ENCODE measurements at regions not wholly inside any gene's neighbourhood (a gene's known extent, or its start where the extent isn't known, plus 50 kb on each side); places are given as distances from the start of the nearest gene placed in this dataset.
A peak's percentile ranks its signal among the peaks of the same experiment; 100 is the strongest.

- in situ Hi-C loops (cut with HindIII; ENCODE audit: low sequenced_read_pairs), result loop anchor here (25.0 kb wide), 1 partner anchor 942 kb away; no protein-coding TSS in a partner anchor
- no peak for TF ChIP-seq CTCF (IDR thresholded peaks at IDR 0.05; ENCODE audit: low read depth, low read length, missing control alignments)
- no peak for DNase-seq (ENCODE audit: low read depth)
- H3K4me3 ChIP-seq (ENCODE audit: low read depth, low read length), result no peak overlapping the region
Observed at GRCh38 chr2:220678943-220679342, 893.2 kb downstream of the EPHA4 start.

- DNase-seq (ENCODE audit: low read depth), result no peak
- no peak for TF ChIP-seq CTCF (IDR thresholded peaks at IDR 0.05; ENCODE audit: low read depth, low read length, missing control alignments)
- no peak overlapping the region for H3K4me3 ChIP-seq (ENCODE audit: low read depth, low read length)
- in situ Hi-C loops (cut with HindIII; ENCODE audit: low sequenced_read_pairs), result loop anchor here (25.0 kb wide), 1 partner anchor 945 kb away; no protein-coding TSS in a partner anchor
Observed at GRCh38 chr2:220682616-220683015, 889.5 kb downstream of the EPHA4 start.

GRCh38 chr2:220684099-220684498 is 888.0 kb downstream of the EPHA4 start:
- no peak for TF ChIP-seq CTCF (IDR thresholded peaks at IDR 0.05; ENCODE audit: low read depth, low read length, missing control alignments)
- in situ Hi-C loops (cut with HindIII; ENCODE audit: low sequenced_read_pairs), result loop anchor here (25.0 kb wide), 1 partner anchor 947 kb away; no protein-coding TSS in a partner anchor

GRCh38 chr2:220687231-220687843 is 884.8 kb downstream of the EPHA4 start:
- no peak overlapping the region for H3K4me3 ChIP-seq (ENCODE audit: low read depth, low read length)
- peak; percentile 84 for TF ChIP-seq CTCF (IDR thresholded peaks at IDR 0.05; ENCODE audit: low read depth, low read length, missing control alignments)
- in situ Hi-C loops (cut with HindIII; ENCODE audit: low sequenced_read_pairs), result loop anchor here (25.0 kb wide), 1 partner anchor 950 kb away; no protein-coding TSS in a partner anchor
- DNase-seq (ENCODE audit: low read depth), result peak; percentile 41

More at GRCh38 chr2:220684099-220684498, 888.0 kb downstream of the EPHA4 start:
- no peak for DNase-seq (ENCODE audit: low read depth)
- no peak overlapping the region for H3K4me3 ChIP-seq (ENCODE audit: low read depth, low read length)

- TF ChIP-seq CTCF (IDR thresholded peaks at IDR 0.05; ENCODE audit: low read depth, low read length, missing control alignments), result no peak
Observed at GRCh38 chr2:220695397-220696279, 876.5 kb downstream of the EPHA4 start.

GRCh38 chr2:220696280-220696669 is 875.8 kb downstream of the EPHA4 start:
- no peak for DNase-seq (ENCODE audit: low read depth)
- in situ Hi-C loops (cut with HindIII; ENCODE audit: low sequenced_read_pairs), result loop anchor here (25.0 kb wide), 1 partner anchor 959 kb away; no protein-coding TSS in a partner anchor
- H3K4me3 ChIP-seq (ENCODE audit: low read depth, low read length), result no peak overlapping the region
- TF ChIP-seq CTCF (IDR thresholded peaks at IDR 0.05; ENCODE audit: low read depth, low read length, missing control alignments), result no peak

More at GRCh38 chr2:220695397-220696279, 876.5 kb downstream of the EPHA4 start:
- no peak for DNase-seq (ENCODE audit: low read depth)
- in situ Hi-C loops (cut with HindIII; ENCODE audit: low sequenced_read_pairs), result loop anchor here (25.0 kb wide), 1 partner anchor 958 kb away; no protein-coding TSS in a partner anchor
- no peak overlapping the region for H3K4me3 ChIP-seq (ENCODE audit: low read depth, low read length)

All from astrocyte of the cerebellum (primary cell).